Keratinocyte (primary cell): ENCODE measurements at regions not wholly inside any gene's neighbourhood (a gene's known extent, or its start where the extent isn't known, plus 50 kb on each side); places are given as distances from the start of the nearest gene placed in this dataset.
"Not testable (repeated sequence)": the region's sequence is repeated elsewhere in the genome, so short reads cannot be mapped to it uniquely, and the experiment has no call there.

ENCODE experiments used
- DNase-seq: peaks from one replicate; pipeline ENCODE4 v3.0.0-alpha.2; 2011; ENCODE audit warnings: low read depth, missing footprints, low spot score
- FAIRE-seq: peaks from 2 replicates; lab custom pipeline; 2011; peaks lifted over from hg19 to GRCh38; lab: Jason Lieb, UNC
- H2AFZ ChIP-seq: 2 replicates; pipeline ENCODE4 v1.6.0; 2012; ENCODE audit warnings: low read length, control low read depth, inconsistent platforms; ENCODE audit not compliant: control insufficient read depth
- H3K27ac ChIP-seq: 2 replicates; pipeline ENCODE4 v1.5.1; 2011; ENCODE audit warnings: low read length; ENCODE audit not compliant: control insufficient read depth, insufficient read depth
- H3K27me3 ChIP-seq: 3 replicates; pipeline ENCODE4 v1.6.0; 2011; ENCODE audit warnings: low read length; ENCODE audit not compliant: control insufficient read depth, insufficient read depth; ENCODE audit errors: extremely low read depth
- H3K36me3 ChIP-seq, 2 experiments: 2 replicates in 1 of 2; 3 replicates in 1 of 2; pipeline ENCODE4 v1.5.1; 2011; ENCODE audit warnings: low read length in 2 of 2, mild to moderate bottlenecking in 1 of 2; ENCODE audit not compliant: control insufficient read depth in 2 of 2, insufficient read depth in 2 of 2; ENCODE audit errors: extremely low read depth in 1 of 2
- H3K4me1 ChIP-seq: 3 replicates; pipeline ENCODE4 v1.5.1; 2011; ENCODE audit warnings: low read length; ENCODE audit not compliant: control insufficient read depth, insufficient read depth; ENCODE audit errors: extremely low read depth
- H3K4me2 ChIP-seq: 3 replicates; pipeline ENCODE4 v1.6.0; 2011; ENCODE audit warnings: low read depth, low read length; ENCODE audit not compliant: control insufficient read depth, insufficient read depth; ENCODE audit errors: extremely low read depth
- H3K4me3 ChIP-seq, 3 experiments: fragments of 200-600 bp in 1 of 3; sonication (generic) in 1 of 3; 2 replicates in 2 of 3; 3 replicates in 1 of 3; pipeline ENCODE4 v1.5.1; 2011 to 2016; ENCODE audit warnings: low read length in 3 of 3, mild to moderate bottlenecking in 3 of 3, control low read depth in 2 of 3, inconsistent platforms in 1 of 3, low read depth in 1 of 3, mixed read lengths in 1 of 3, mixed run types in 1 of 3, moderate library complexity in 1 of 3; ENCODE audit not compliant: control insufficient read depth in 2 of 3, insufficient read depth in 2 of 3; ENCODE audit errors: extremely low read depth in 1 of 3
- H3K79me2 ChIP-seq: 2 replicates; pipeline ENCODE4 v1.6.0; 2012; ENCODE audit warnings: low read length; ENCODE audit not compliant: control insufficient read depth, insufficient read depth
- H3K9ac ChIP-seq: 3 replicates; pipeline ENCODE4 v1.6.0; 2011; ENCODE audit warnings: low read length; ENCODE audit not compliant: control insufficient read depth, insufficient read depth; ENCODE audit errors: extremely low read depth
- H3K9me1 ChIP-seq: 3 replicates; pipeline ENCODE4 v1.6.0; 2011; ENCODE audit warnings: low read length; ENCODE audit not compliant: control insufficient read depth, insufficient read depth; ENCODE audit errors: extremely low read depth
- H3K9me3 ChIP-seq: 2 replicates; pipeline ENCODE4 v1.5.1; 2012; ENCODE audit warnings: low read depth, low read length; ENCODE audit not compliant: control insufficient read depth
- H4K20me1 ChIP-seq: 3 replicates; pipeline ENCODE4 v1.6.0; 2011; ENCODE audit warnings: low read length; ENCODE audit not compliant: control insufficient read depth, insufficient read depth; ENCODE audit errors: extremely low read depth
- EZH2 ChIP-seq: IDR thresholded peaks from one replicate; pipeline ENCODE4 v1.6.1; 2012; ENCODE audit warnings: inconsistent platforms, mild to moderate bottlenecking, low read length, moderate library complexity
- dilution Hi-C: fragments of 300-500 bp; cut with MboI; formaldehyde crosslinking; loops from one replicate; pipeline ENCODE4 v1.7.0; 2020; ENCODE audit warnings: low sequenced_read_pairs; ENCODE audit not compliant: extremely low pct_ligation_motif_present
- TF ChIP-seq, protein P1 (sequence below), 3 experiments: IDR thresholded peaks in 1 of 3; conservative IDR thresholded peaks in 1 of 3; optimal IDR thresholded peaks in 1 of 3; 2 replicates in 2 of 3; 3 replicates in 1 of 3; pipeline versions ENCODE3 to v1.5.1; 2011; ENCODE audit warnings: low read length in 3 of 3, mild to moderate bottlenecking in 3 of 3, moderate library complexity in 2 of 3, control low read depth in 1 of 3, inconsistent platforms in 1 of 3; ENCODE audit not compliant: insufficient read depth in 2 of 3; ENCODE audit errors: extremely low read depth in 1 of 3

DNA sequence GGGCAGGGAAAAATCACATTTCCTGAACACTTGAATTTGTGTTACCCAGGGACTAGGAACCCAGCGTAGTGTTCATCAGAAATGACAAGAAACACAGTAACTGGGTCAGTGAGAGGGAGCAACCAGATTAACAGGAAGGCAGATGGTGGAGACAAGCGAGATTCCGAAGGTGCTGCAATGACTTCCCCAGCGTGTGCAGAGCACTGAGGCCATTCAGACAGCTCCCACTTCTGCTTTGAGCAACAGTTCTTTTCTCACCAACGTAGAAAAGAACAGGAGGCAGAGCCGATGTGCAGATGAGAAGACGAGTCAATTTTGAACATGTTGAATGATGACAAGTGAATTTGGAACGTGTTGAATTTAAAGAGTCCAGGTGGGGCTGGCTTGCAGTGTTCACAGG, 63.1 kb upstream of the IFNGR1 start:
- Histone ChIP-seq H3K4me2 (no peak overlapping the region), H3K9me1 (no peaks in the 10 kb centered on the region), H3K4me1 (peaks cover 5% of the 10 kb centered on the region), H3K36me3 (no peaks in the 10 kb centered on the region), H4K20me1 (no peaks in the 10 kb centered on the region), H3K79me2 (no peaks in the 10 kb centered on the region), H3K9me3 (no peaks in the 10 kb centered on the region), H3K9ac (no peak overlapping the region), H3K27me3 (no peaks in the 10 kb centered on the region), H2AFZ (no peak overlapping the region), H3K27ac (no peak overlapping the region), H3K4me3 (no peak overlapping the region)
- DNase-seq (no peak), FAIRE-seq (no peak)
- no peak for TF ChIP-seq EZH2
- TF ChIP-seq, protein P1, sequence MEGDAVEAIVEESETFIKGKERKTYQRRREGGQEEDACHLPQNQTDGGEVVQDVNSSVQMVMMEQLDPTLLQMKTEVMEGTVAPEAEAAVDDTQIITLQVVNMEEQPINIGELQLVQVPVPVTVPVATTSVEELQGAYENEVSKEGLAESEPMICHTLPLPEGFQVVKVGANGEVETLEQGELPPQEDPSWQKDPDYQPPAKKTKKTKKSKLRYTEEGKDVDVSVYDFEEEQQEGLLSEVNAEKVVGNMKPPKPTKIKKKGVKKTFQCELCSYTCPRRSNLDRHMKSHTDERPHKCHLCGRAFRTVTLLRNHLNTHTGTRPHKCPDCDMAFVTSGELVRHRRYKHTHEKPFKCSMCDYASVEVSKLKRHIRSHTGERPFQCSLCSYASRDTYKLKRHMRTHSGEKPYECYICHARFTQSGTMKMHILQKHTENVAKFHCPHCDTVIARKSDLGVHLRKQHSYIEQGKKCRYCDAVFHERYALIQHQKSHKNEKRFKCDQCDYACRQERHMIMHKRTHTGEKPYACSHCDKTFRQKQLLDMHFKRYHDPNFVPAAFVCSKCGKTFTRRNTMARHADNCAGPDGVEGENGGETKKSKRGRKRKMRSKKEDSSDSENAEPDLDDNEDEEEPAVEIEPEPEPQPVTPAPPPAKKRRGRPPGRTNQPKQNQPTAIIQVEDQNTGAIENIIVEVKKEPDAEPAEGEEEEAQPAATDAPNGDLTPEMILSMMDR (optimal IDR thresholded peaks at IDR 0.05 in 1 of 3, IDR thresholded peaks at IDR 0.05 in 1 of 3, conservative IDR thresholded peaks at IDR 0.05 in 1 of 3; ENCODE audit: extremely low read depth in 1 of 3, insufficient read depth in 2 of 3, low read length in 3 of 3): no peak
- dilution Hi-C loops: no loop called here

DNA sequence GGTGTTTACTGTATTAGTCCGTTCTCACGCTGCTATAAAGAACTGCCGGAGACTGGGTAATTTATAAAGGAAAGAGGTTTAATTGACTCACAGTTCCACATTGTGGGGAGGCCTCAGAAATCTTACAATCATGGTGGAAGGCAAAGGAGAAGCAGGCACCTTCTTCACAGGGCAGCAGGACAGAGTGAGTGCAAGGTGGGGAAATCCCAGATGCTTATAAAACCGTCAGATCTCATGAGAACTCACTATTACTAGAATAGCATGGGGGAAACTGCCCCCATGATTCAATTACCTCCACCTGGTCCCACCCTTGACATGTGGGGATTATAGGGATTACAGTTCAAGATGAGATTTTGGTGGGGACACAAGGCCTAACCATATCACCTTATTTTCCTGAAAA, 60.1 kb upstream of the IFNGR1 start:
- H3K4me2 ChIP-seq, H2AFZ ChIP-seq, H4K20me1 ChIP-seq, H3K4me1 ChIP-seq, H3K27me3 ChIP-seq, DNase-seq, dilution Hi-C loops, H3K9ac ChIP-seq, H3K79me2 ChIP-seq, H3K36me3 ChIP-seq, H3K4me3 ChIP-seq, H3K9me1 ChIP-seq, H3K9me3 ChIP-seq, FAIRE-seq, H3K27ac ChIP-seq: not testable (repeated sequence)

DNA sequence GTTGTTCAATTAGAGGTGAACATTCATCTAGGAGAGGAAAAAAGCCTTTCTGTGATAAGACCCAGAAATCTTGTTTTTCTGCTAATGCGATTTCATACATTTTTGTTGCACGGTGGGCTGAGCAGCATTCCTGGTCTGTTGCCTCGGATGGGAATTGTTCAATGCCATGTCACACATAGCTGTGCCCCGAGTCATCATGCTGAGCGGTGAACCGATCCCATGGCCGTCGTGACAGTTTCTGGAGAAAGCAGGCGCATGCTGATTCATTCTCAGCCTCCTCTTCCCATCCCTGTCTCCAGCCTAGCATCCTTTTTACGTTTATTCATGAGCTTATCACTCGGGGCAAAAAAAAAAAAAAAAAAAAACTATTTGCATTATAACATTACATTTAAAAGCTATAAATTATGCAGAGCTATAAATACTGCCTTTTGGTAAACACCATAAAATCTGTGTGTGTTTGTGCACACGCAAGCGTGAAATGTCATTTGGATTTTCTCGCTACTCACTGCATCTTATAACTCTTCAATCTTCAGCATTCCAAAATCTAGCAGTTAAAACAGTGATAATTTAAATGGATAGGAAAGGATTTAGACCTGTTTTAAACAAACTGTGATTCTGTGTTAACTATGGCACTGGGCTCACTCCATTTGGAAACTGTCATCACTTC, 58.9 kb upstream of the IFNGR1 start:
- Histone ChIP-seq H3K79me2 (no peaks in the 10 kb centered on the region), H4K20me1 (no peaks in the 10 kb centered on the region), H3K9me1 (no peaks in the 10 kb centered on the region), H3K4me1 (peaks cover 5% of the 10 kb centered on the region), H3K27ac (no peak overlapping the region), H3K9ac (no peak overlapping the region), H3K27me3 (no peaks in the 10 kb centered on the region), H2AFZ (no peak overlapping the region), H3K4me3 (no peak overlapping the region), H3K36me3 (no peaks in the 10 kb centered on the region), H3K4me2 (peak overlapping the region; percentile 44), H3K9me3 (no peaks in the 10 kb centered on the region)
- dilution Hi-C loops: no loop called here
- FAIRE-seq (peak; percentile 88), DNase-seq (peak; percentile 30)
- TF ChIP-seq, protein P1 (optimal IDR thresholded peaks at IDR 0.05 in 1 of 3, IDR thresholded peaks at IDR 0.05 in 1 of 3, conservative IDR thresholded peaks at IDR 0.05 in 1 of 3; ENCODE audit: extremely low read depth in 1 of 3, insufficient read depth in 2 of 3, low read length in 3 of 3): no peak
- TF ChIP-seq EZH2: no peak
